H1 (cell line): ENCODE measurements at regions not wholly inside any gene's neighbourhood (a gene's known extent, or its start where the extent isn't known, plus 50 kb on each side); places are given as distances from the start of the nearest gene placed in this dataset.

ENCODE experiments used
- KDM5A ChIP-seq: fragments of 200-600 bp; IDR thresholded peaks from 2 replicates; pipeline ENCODE4 v1.7.1; 2012; ENCODE audit warnings: mild to moderate bottlenecking, low read length, inconsistent platforms, mixed read lengths
- POLR2AphosphoS5 ChIP-seq: IDR thresholded peaks from 2 replicates; pipeline ENCODE4 v1.6.1; 2011; ENCODE audit warnings: low read depth, low read length
- TF ChIP-seq, protein P1 (sequence below): fragments of 300-600 bp; sonication (generic); IDR thresholded peaks from 2 replicates; pipeline ENCODE4 v1.7.1; 2012; ENCODE audit warnings: low read length, moderate library complexity, mild to moderate bottlenecking, inconsistent platforms; ENCODE audit not compliant: insufficient replicate concordance

DNA sequence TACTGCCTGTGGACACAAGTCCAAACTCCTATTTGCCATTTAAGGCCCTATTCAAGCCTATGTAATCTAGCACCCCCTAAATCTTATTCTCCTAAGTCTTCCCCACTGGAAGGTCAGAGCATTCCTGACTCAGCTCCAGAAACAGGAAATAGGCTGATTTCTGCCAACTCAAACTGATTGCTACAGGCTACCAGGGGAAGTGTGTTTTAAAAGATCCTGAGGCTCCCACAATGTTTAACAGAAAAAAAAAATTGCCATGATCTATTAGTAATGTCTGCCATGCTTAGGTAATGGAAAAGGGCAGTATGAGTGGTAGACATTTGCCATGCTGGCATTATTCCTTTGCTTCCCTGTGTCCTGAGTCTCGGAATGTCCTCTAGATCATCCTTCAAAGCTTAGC is 65.8 kb upstream of the BRINP1 start (continued):
- TF ChIP-seq, protein P1, sequence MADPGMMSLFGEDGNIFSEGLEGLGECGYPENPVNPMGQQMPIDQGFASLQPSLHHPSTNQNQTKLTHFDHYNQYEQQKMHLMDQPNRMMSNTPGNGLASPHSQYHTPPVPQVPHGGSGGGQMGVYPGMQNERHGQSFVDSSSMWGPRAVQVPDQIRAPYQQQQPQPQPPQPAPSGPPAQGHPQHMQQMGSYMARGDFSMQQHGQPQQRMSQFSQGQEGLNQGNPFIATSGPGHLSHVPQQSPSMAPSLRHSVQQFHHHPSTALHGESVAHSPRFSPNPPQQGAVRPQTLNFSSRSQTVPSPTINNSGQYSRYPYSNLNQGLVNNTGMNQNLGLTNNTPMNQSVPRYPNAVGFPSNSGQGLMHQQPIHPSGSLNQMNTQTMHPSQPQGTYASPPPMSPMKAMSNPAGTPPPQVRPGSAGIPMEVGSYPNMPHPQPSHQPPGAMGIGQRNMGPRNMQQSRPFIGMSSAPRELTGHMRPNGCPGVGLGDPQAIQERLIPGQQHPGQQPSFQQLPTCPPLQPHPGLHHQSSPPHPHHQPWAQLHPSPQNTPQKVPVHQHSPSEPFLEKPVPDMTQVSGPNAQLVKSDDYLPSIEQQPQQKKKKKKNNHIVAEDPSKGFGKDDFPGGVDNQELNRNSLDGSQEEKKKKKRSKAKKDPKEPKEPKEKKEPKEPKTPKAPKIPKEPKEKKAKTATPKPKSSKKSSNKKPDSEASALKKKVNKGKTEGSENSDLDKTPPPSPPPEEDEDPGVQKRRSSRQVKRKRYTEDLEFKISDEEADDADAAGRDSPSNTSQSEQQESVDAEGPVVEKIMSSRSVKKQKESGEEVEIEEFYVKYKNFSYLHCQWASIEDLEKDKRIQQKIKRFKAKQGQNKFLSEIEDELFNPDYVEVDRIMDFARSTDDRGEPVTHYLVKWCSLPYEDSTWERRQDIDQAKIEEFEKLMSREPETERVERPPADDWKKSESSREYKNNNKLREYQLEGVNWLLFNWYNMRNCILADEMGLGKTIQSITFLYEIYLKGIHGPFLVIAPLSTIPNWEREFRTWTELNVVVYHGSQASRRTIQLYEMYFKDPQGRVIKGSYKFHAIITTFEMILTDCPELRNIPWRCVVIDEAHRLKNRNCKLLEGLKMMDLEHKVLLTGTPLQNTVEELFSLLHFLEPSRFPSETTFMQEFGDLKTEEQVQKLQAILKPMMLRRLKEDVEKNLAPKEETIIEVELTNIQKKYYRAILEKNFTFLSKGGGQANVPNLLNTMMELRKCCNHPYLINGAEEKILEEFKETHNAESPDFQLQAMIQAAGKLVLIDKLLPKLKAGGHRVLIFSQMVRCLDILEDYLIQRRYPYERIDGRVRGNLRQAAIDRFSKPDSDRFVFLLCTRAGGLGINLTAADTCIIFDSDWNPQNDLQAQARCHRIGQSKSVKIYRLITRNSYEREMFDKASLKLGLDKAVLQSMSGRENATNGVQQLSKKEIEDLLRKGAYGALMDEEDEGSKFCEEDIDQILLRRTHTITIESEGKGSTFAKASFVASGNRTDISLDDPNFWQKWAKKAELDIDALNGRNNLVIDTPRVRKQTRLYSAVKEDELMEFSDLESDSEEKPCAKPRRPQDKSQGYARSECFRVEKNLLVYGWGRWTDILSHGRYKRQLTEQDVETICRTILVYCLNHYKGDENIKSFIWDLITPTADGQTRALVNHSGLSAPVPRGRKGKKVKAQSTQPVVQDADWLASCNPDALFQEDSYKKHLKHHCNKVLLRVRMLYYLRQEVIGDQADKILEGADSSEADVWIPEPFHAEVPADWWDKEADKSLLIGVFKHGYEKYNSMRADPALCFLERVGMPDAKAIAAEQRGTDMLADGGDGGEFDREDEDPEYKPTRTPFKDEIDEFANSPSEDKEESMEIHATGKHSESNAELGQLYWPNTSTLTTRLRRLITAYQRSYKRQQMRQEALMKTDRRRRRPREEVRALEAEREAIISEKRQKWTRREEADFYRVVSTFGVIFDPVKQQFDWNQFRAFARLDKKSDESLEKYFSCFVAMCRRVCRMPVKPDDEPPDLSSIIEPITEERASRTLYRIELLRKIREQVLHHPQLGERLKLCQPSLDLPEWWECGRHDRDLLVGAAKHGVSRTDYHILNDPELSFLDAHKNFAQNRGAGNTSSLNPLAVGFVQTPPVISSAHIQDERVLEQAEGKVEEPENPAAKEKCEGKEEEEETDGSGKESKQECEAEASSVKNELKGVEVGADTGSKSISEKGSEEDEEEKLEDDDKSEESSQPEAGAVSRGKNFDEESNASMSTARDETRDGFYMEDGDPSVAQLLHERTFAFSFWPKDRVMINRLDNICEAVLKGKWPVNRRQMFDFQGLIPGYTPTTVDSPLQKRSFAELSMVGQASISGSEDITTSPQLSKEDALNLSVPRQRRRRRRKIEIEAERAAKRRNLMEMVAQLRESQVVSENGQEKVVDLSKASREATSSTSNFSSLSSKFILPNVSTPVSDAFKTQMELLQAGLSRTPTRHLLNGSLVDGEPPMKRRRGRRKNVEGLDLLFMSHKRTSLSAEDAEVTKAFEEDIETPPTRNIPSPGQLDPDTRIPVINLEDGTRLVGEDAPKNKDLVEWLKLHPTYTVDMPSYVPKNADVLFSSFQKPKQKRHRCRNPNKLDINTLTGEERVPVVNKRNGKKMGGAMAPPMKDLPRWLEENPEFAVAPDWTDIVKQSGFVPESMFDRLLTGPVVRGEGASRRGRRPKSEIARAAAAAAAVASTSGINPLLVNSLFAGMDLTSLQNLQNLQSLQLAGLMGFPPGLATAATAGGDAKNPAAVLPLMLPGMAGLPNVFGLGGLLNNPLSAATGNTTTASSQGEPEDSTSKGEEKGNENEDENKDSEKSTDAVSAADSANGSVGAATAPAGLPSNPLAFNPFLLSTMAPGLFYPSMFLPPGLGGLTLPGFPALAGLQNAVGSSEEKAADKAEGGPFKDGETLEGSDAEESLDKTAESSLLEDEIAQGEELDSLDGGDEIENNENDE = no peak
- TF ChIP-seq POLR2AphosphoS5 = no peak
- no peak for TF ChIP-seq KDM5A
- TF ChIP-seq, all 59 proteins: peak for 0
